NCI-H226 (cell line): ENCODE measurements at regions not wholly inside any gene's neighbourhood (a gene's known extent, or its start where the extent isn't known, plus 50 kb on each side); places are given as distances from the start of the nearest gene placed in this dataset.

ENCODE experiments used
- DNase-seq: peaks from one replicate; pipeline ENCODE4 v3.0.0-alpha.2; 2015

DNA sequence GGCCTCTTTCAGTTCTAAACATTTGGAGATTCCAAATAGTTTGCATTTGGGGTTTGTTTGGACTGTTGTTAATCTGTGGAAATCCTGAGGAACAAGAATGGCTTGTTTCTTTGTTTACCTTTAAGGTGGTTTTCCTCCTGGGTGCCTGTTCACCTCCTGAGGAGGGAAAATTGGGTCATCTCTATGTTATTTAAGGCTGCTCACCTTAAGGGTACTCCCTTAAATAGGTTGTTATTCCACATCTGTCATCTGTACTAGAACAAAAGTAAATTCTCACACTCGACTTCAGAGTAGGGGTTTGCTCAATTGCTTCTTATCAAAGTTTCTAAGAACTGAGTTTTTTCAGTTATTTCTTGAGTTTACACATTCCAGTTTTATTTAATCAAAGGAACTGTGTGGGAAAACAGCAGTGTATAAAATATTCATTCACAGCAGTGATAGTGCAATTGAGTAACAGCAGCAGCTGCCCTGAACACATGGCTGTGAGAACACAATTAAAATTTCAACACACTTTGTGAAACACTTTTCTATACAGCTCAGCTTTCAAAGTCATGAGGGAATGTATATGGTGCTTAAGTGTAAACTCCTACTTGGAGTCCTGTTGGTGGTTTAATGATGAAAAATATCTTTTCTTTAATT lies 238.5 kb upstream of the PGRMC2 start:
- no peak for DNase-seq

DNA sequence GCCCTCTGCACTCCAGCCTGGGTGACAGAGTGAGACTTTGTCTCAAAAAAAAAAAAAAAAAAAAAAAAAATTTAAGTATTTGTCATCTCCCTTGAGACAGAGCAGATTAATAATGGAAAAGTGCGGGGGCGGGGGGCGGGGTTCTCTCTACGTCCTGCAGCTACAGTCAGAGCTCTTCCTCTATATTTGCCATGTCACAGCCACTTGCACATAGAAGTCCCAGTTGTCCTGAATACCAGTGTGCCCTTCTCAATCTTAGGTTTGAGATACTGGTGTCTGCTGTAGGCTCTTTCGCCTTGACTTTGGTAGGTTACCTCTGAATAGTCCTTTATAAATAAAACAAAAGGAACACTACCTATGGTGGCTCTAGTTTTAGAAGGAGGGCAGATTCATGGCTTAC lies 237.8 kb upstream of the PGRMC2 start:
- DNase-seq = no peak

DNA sequence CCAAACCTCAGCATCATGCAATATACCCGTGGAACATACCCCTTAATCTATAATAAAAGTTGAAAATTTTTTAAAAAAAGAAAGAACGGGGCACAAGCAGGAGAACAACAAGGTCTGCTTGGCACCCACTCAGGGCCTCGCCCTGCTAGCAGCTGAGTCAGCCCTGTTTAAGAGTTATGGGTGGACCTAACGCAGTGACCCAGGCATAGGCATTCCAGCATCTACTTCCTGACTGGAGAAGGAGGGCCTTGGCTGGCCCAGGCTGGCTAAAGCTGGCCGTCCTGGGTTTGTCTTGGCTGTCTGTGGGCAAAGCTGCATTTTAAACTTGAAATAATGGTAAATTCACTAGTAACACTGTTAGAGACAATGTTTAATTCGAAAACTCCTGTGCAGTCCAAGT lies 236.7 kb upstream of the PGRMC2 start:
- peak; percentile 81 for DNase-seq

DNA sequence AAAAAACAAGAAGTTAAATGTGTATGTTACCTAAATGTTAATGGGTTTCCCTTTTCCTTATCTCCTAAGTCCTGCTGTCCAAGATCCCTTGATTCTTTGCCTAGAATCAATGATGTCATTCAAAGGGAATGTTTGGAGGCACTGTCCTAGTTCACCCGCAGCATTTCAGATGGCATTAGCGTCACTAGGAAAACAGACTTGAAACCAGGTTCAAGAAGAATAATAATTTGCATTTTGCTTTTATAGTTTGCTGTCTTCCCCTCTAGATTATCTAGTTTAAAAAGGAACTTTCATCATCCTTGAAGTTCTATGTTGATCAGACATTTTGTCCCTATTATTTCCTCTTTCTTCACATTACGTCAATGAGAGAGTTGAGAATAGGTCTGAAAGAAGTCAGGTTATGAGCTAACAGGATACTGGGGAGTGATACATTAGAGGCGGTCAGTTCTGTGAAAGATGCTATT lies 234.1 kb upstream of the PGRMC2 start:
- no peak for DNase-seq

DNA sequence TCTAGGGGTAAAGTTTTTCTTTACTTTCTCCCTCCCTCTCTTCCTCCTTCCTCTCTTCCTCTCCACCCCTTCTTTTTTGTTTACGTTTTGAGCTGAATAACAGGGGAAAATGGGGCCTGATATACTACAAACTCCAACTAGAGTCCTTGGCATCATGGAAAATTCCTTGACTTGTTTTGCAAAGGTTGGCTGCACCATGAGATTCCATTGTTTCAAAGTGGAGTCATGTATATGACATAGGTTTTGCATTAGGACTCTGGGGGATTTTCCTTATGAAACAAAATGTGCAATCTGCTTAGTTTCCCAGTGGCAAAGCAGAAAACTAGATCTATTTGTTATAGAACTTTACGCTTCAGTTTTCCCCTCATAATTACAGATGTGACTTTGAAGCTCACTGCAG lies 233.5 kb upstream of the PGRMC2 start:
- no peak for DNase-seq

DNA sequence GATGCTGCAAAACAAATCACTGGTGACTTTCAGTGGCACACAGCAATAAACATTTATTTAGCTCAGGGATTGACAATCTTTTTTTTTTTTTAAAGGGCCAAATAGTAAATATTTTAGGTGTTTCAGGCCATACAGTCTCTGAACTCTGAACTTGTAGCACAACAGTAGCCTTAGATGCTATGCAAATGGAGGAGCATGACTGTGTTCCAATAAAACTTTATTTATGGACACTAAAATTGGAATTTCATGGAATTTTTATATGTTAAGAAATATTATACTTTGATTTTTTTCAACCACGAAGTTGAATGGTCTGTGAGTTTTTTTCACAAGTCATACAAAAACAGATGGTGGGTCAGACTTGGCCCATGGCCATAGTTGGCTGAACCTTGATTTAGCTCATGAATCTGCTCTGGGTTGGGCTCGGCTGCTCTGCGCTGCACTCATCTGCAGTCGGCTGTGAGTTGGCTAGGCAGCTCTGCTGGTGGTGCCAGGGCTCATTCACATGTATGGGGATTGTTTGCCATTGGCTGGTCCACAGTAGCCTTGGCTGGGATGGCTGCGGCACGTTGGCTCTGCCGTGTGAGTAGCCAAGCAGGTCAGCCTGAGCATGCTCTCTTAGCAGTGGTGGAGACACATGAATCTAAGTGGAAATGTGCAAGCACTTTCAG lies 231.7 kb upstream of the PGRMC2 start:
- no peak for DNase-seq

DNA sequence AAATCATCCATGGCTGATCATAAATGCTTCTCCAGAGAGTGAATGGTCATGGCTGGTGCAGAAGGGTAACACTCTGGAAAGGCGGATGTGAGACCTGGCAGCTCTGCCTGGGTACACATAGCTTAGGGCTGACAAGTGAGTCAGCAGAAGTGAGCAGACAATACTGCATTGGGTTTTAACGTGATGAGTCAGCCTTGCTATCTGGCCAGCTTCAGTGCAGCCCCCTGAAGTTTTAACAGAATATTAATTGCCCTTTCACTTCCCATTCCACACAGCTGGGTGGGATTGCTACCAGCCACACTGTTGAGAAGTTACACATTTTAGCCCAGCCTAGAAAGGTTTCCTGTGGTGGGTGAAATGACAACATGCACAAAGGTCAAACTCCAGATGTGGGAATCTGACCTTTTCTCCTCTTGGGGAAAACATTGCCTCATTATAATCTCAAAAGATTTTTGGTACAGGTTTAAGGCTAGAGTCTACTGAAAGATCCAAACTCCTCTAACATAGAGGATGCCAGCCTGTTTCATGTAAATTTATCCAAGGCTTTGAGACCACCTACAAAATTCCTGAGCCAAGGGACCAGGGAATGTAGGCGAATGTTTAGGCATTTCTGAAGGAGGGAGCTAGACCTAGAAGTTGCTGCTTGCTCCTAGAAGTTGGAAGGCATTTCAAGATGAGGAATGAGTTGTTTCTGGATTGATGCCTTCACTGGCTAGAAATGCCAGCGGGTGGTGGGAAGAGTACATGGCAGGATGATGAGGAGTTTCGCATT lies 230.3 kb upstream of the PGRMC2 start:
- peak; percentile 87 for DNase-seq

DNA sequence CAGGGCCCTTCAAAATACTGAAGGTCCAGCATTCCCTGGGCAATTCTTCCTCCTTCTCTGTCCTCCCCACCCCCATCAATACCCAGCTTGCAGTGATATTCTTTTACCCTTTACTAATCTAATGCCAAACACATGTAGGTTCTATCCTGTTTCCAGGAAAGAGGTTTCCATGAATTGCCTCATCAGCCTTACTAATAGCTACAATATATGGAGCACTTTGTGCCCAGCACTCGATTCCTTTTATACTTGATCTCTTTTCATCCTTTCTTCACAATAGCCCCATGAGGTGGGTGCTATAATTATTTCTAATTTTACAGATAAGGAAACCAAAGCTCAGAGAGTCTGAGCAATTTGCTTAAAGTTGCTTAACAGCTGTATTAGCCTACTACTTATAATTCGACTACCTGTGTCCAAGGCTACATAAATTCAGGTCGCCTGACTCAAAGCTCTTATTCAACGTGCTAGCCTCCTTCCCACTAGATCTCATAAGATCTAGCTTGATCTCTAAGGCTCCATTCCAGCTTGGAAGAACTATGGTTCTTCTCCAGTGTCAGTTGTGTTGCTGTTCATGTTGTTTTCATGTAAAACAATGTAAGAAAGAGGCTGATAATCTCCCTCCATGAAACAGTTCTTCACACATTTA lies 229.6 kb upstream of the PGRMC2 start:
- no peak for DNase-seq

DNA sequence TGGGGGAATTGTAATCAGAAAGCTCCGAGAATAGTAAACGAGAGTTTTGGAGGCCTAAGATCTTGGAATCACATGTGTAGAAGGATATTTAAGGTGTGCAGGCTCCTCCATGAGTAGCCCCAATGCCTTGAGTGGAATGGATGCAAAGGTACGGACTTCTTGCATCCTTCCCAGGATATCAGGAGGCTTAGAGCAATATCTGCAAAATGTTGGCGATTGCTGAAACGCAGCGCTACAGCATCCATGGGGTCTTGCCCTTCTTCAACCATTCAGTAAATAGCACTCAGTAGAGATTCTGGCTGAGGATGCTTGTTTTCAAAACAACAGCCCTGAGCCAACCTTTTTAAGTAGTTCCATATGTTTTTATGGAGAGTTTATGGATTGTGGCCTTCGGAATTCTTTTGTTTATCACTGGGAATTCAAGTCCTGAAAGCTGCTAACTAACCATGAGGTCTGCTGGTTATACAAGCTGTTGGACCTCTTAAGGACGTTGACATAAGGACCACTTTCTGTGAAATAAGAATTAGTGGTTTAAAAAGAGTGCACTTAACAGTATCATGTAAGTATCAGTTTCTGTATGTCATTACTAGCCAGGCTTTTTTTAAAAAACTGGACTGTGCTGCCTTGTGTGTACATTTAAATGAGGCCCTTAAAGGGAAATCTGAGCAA lies 228.8 kb upstream of the PGRMC2 start:
- DNase-seq = no peak

DNA sequence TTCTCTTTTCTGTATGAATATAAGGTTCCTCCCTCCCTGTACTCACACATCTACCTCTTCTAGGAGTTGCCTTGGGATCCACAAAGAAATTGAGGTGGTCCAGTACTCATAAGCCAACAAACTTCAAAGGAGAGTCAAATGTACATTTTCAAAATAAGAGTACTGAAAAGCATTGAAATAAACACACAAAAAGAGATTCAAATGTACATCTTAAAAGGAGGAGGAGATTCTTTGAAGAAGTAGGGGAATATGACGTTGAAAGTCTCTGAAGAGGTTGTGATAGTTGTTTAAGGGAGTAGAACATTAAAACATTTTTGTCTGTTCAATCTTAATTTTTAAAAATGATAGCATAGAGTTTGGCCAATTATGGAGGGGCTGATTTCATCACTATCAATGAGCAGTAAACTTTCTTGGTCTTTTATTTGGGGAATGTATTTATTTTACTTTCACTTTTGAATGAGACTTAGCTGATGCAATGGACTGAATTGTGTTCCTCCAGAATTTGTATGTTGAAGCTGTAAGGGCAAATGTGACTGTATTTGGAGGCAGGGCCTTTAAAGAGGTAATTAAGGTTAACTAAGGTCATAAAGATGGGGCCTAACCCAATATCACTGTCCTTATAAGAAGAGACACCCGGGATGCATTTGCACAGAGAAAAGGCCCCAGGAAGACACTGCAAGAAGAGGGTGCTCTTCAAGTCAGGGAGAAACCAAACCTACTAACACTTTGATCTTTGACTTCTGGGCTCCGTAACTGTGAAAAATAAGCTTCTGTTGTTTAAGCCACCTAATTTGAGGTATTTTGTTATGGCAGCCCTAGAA lies 226.3 kb upstream of the PGRMC2 start:
- DNase-seq = no peak

DNA sequence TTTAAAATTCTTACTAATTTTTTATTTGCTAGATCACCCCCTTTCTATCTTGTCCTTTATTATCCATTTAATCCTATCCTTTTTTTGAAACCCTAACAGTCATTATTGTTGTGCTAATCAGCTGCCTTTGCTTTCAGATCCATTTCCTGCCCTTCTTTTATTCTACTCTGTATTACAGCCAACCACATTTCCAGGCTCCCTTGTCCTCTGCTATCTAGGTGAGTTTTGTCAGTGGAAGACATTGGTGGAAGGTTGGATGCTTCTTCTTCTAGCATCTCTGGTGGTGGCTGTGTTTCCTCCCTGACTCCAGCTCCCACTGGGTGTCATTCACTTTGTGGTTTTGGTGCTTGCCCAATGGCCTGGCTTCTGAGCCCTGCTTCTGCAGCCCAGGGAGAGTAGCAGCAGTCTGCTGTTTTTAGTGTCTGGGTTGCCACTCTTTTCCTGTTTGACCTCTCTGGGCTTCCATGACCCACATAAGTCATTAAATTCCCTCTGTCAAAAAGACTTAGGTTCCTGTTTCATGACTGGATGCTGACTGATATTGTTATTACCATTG lies 225.2 kb upstream of the PGRMC2 start:
- DNase-seq = no peak

DNA sequence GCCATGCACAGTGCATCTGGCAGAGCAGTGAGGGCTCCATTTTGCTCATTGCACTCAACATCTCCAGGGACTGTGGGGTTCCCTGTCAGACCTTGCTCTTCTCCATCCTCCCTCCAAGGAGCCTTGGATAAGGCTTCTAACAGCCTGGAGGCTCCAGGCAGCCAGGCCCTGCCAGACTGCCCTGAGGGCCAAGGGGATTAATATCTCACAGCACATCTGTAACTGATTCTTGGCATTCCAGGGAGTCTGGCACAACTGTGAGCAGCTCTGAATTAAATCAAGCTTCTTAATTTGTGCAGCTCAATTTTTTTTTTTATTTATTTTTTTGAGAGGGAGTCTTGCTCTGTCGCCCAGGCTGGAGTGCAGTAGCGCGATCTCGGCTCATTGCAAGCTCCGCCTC lies 224.5 kb upstream of the PGRMC2 start:
- DNase-seq = no peak

DNA sequence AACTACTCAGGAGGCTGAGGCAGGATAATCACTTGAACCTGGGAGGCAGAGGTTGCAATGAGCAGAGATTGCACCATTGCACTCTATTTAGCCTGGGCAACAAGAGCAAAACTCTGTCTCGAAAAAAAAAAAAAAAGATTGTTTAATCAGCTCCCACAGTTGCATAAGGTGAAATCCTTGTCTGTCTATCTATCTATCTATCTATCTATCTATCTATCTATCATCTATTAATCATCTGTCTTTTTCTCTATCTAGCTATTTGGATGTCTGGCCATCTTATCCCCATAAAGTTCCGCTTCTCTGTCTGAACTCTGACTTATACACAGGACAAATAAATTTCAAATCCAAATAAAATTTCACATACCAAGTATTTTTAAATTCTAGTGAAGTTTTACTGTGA lies 223.2 kb upstream of the PGRMC2 start:
- DNase-seq = no peak

DNA sequence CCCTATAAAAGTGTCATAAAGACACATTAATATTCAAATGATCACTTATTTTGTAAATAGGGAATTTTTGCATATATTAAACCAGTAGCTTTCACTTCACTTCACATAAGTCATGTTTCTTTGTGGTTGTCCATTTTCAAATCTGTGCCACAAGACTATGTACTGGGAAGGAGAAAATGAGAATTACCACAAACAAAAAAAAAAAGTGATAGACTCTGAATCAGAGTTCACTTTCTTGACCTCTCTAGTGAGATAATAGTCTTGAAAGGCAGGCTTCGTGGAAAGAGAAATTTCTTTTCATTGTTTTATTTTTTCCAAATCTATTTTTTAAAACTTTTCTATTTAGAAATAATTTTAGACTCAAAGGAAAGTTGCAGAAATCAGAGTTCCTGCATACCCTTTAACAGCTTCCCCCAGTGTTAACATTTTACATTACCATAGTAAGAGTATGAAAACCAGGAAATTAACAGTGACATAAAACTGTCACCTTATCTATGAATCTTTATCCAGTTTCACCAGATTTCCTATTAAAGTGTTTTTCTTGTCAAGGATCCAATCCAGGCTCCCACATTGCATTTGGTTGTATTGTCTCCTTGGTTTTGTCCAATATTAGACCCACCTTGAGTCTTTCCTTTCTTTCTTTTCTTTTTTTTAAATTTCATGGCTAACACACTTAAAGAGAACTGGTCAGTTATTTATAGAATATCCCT lies 215.4 kb upstream of the PGRMC2 start:
- DNase-seq = no peak

DNA sequence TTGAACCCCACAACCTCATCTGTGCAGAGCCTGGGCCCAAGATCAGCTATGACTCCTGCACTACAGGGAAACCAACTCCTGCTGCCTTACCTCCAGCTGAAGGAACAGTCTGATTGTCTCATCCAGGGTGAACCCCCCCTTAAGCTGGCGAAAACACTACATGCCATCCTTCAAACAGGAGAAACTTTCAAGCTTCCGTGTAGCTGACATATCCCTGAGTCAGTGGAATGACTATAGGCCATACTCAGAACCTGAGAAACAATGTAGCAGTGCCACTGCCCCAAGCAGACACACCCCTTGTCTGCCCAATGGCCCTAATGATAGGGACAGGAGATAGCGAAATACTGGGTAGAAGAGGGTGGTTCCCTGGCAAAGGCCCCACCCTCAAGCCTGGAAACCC lies 213.6 kb upstream of the PGRMC2 start:
- no peak for DNase-seq

DNA sequence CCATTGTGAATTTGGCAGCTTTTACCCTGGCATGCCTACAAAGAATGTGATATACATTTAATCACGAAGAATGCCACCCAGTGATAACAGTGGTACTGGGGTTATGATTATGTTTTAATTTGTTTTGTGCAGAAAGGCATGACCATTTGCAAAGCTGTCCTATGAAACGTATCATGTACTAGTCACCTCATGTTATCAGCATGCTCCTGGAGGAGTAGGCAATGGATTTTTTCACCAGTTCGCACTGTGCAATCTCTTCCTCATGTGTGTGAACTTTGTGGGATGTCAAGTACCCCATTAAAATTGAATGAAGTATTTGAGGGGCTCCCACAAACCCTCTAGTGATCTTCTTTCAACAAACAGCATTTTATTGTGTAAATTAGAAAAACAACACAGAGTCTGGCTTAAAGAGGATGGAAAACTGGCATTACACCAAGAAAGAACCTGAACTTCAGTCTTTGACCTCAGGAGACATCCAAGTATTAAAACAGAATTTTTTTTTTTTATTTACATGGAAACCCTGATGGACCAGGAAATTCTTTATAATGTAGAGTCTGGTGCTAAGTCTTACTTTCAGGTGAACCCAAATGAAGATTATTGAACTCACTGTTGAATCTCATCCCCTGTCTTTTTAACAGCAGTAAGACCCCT lies 200.6 kb upstream of the PGRMC2 start:
- DNase-seq = no peak

DNA sequence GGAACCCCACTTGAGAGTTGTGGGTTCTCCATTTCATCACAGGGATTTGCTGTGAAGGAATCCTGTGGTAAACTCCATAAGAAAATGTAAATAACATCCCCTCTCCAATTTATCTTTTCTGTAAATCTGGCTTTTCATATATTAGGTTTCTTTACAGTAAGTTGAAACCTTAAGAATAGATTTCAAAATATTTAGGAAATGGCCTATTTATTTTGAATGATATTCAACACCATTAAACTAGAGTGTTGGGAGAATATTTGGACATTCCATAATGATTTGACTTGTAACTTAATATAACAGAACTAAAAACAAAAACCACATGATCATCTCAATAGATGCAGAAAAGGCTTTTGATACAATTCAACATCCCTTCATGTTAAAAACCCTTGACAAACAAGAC lies 197.3 kb upstream of the PGRMC2 start:
- DNase-seq = no peak

DNA sequence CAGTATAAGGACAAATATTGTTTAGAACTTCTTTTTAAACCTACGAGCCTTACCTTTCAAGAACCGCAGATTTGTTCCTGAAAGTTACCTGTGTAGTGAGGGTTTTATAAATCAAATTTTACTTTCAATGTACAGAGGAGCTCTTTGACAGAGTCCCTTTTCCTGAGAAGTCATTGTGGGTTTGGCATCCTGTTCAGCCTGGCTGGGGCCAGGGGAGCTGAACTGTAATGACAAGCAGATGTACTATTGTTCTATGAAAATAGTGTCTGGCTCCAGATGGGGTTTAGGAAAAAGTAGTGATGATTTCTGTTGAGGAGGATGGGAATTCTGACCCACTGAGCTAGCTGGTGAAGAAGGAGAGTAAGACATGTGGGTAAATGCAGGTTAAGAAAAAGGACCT lies 196.2 kb upstream of the PGRMC2 start:
- DNase-seq = no peak

DNA sequence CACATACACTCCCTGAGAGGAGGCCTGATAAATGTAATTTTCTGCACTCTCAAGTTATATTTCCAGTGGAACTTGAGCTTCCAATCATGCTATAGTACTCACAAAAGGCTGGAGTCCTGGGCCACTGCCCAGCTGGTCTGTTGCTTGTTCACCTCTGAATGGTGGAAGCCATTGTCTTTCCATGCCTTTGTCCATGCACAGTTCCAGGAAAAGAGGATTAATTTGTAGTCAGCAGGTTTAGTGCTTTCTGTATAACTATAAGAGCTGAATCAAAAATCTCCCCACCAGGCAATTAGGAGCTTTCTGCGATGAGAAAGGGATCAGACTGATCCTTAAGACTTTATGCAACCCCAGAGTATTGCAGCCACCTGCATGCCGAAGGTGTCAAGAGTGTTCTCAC lies 195.4 kb upstream of the PGRMC2 start:
- DNase-seq = no peak

DNA sequence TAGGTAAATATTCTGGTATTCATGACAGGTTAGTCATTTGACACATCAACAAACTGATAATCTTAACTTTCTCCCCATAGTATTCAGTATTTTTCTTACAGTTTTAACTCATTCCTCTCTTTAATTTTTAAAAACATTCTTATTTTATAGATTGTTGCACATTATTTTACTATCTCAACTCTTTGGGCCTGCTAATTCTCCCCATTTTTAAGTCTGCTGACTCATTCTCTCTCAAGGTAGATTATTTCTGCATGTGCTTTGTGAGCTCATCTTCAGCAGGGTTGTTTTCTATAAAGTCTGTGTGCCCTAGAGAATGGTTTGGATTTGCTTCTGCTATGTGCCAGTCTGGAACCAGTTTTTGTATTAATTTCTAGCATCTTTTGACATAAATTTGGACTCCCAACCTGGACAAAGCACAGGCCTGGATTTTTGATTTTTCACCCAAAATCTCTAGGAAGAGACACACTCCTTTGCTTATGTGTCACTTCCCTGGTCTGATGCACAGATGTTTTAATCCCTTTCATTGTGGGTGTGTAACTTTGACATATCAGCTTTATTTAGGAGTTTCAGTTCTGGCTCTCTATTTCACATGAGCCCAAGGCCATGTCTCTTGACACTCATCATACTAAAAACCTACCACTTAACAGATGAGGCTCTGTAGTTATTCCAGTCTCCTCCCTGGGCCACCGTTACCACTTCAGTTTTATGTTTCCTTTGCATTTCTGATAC lies 194.3 kb upstream of the PGRMC2 start:
- no peak for DNase-seq
